ENCODE measurements at regions not wholly inside any gene's neighbourhood (a gene's known extent, or its start where the extent isn't known, plus 50 kb on each side); places are given as distances from the start of the nearest gene placed in this dataset.

GRCh38 chr9:73565833-73566465 is 414.3 kb downstream of the ANXA1 start:
- peak in 1 of 2 experiments; percentile 7 for DNase-seq
- CTCF ChIA-PET: no interaction called here
- H3K36me3 ChIP-seq (ENCODE audit: low read depth): no peaks in the 10 kb centered on the region
- TF ChIP-seq CTCF (conservative IDR thresholded peaks at IDR 0.05): peak; percentile 50
- TF ChIP-seq EZH2 (IDR thresholded peaks at IDR 0.05; ENCODE audit: low read depth): no peak
- H3F3A ChIP-seq (ENCODE audit: insufficient read depth, low read depth): no peaks in the 10 kb centered on the region
- H3K27me3 ChIP-seq (ENCODE audit: insufficient read depth, low read depth): no peaks in the 10 kb centered on the region
- intact Hi-C loops (cut with micrococcal nuclease; ENCODE audit: unreplicated experiment): loop anchor here (10.0 kb wide), 1 partner anchor 49 kb away; no protein-coding TSS in a partner anchor
- no peak overlapping the region for H3K4me2 ChIP-seq
- POLR2A ChIA-PET (ENCODE audit: unreplicated experiment): no interaction called here
- no peaks in the 10 kb centered on the region for H3K4me1 ChIP-seq (replicated peaks; ENCODE audit: insufficient read depth)
- H4K20me1 ChIP-seq (ENCODE audit: insufficient read depth): no peaks in the 10 kb centered on the region
- no peak overlapping the region for H3K27ac ChIP-seq
- H2AFZ ChIP-seq: no peak overlapping the region
- H3K4me3 ChIP-seq: no peak overlapping the region
- H3K79me2 ChIP-seq (ENCODE audit: low read depth): no peaks in the 10 kb centered on the region
- no peaks in the 10 kb centered on the region for H3K9me3 ChIP-seq (ENCODE audit: insufficient read depth, low read depth)
- 0 out of 2 replicates have a peak, but pooled peaks cover 1% of the 10 kb centered on the region for H3K9me2 ChIP-seq (ENCODE audit: insufficient read depth)
- no TSS peak for BruUV-seq (replicated peaks)

- no peaks in the 10 kb centered on the region for H4K20me1 ChIP-seq (ENCODE audit: insufficient read depth)
- intact Hi-C loops (cut with micrococcal nuclease; ENCODE audit: unreplicated experiment): loop anchor here (10.0 kb wide), 1 partner anchor 48 kb away; no protein-coding TSS in a partner anchor
- H3K27ac ChIP-seq: no peak overlapping the region
- H3K4me1 ChIP-seq (replicated peaks; ENCODE audit: insufficient read depth): no peaks in the 10 kb centered on the region
- H3K9me3 ChIP-seq (ENCODE audit: insufficient read depth, low read depth): no peaks in the 10 kb centered on the region
- no TSS peak for BruUV-seq (replicated peaks)
- CTCF ChIA-PET: no interaction called here
- no peaks in the 10 kb centered on the region for H3K27me3 ChIP-seq (ENCODE audit: insufficient read depth, low read depth)
- H3K79me2 ChIP-seq (ENCODE audit: low read depth): no peaks in the 10 kb centered on the region
- no peak overlapping the region for H3K4me2 ChIP-seq
- TF ChIP-seq CTCF (conservative IDR thresholded peaks at IDR 0.05): no peak
- TF ChIP-seq EZH2 (IDR thresholded peaks at IDR 0.05; ENCODE audit: low read depth): no peak
- POLR2A ChIA-PET (ENCODE audit: unreplicated experiment): no interaction called here
- H3K36me3 ChIP-seq (ENCODE audit: low read depth): no peaks in the 10 kb centered on the region
- H2AFZ ChIP-seq: no peak overlapping the region
- no peaks in the 10 kb centered on the region for H3F3A ChIP-seq (ENCODE audit: insufficient read depth, low read depth)
- H3K9me2 ChIP-seq (ENCODE audit: insufficient read depth): 0 out of 2 replicates have a peak, but pooled peaks cover 5% of the 10 kb centered on the region
- no peak for DNase-seq
- no peak overlapping the region for H3K4me3 ChIP-seq
Measured at GRCh38 chr9:73566627-73567026, 415.0 kb downstream of the ANXA1 start.

- Histone ChIP-seq H3K27me3 (ENCODE audit: insufficient read depth, low read depth) (no peaks in the 10 kb centered on the region), H3K4me1 (replicated peaks; ENCODE audit: insufficient read depth) (no peaks in the 10 kb centered on the region), H3K79me2 (ENCODE audit: low read depth) (no peaks in the 10 kb centered on the region), H3K4me3 (no peak overlapping the region), H3F3A (ENCODE audit: insufficient read depth, low read depth) (no peaks in the 10 kb centered on the region), H4K20me1 (ENCODE audit: insufficient read depth) (no peaks in the 10 kb centered on the region), H3K36me3 (ENCODE audit: low read depth) (no peaks in the 10 kb centered on the region), H3K9me2 (ENCODE audit: insufficient read depth) (0 out of 2 replicates have a peak, but pooled peaks cover 5% of the 10 kb centered on the region), H3K4me2 (no peak overlapping the region), H3K9me3 (ENCODE audit: insufficient read depth, low read depth) (no peaks in the 10 kb centered on the region), H2AFZ (no peak overlapping the region), H3K27ac (no peak overlapping the region)
- ChIA-PET CTCF (no interaction called here), POLR2A (ENCODE audit: unreplicated experiment) (no interaction called here)
- no peak for TF ChIP-seq EZH2 (IDR thresholded peaks at IDR 0.05; ENCODE audit: low read depth)
- no peak for TF ChIP-seq CTCF (conservative IDR thresholded peaks at IDR 0.05)
- no peak for DNase-seq
- intact Hi-C loops (cut with micrococcal nuclease; ENCODE audit: unreplicated experiment): no loop called here
- no TSS peak for BruUV-seq (replicated peaks)
Measured at GRCh38 chr9:73573235-73573634, 421.6 kb downstream of the ANXA1 start.

Data from PC-9 (cell line).